ENCODE measurements at regions not wholly inside any gene's neighbourhood (a gene's known extent, or its start where the extent isn't known, plus 50 kb on each side); places are given as distances from the start of the nearest gene placed in this dataset.

DNA sequence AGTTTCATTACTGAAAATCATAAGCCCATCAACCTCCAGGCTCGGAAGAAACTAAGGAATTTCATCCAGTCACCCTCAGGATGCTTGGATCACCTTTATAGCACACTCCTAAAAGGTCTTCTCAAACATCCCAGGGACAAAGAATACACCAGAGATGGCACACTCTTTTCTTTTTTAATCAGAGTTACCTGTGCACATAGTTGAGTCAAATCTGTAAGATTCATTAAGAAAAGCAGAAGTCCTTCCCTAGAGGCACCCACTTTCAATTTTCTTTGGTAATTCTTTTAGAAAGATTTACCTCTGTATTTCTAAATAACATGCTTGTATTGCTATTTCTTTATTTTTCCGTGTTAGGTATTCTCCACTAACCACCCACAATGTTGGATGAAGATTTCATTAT is 50.6 kb upstream of the IL6 start:
- DNase-seq: no peak

DNA sequence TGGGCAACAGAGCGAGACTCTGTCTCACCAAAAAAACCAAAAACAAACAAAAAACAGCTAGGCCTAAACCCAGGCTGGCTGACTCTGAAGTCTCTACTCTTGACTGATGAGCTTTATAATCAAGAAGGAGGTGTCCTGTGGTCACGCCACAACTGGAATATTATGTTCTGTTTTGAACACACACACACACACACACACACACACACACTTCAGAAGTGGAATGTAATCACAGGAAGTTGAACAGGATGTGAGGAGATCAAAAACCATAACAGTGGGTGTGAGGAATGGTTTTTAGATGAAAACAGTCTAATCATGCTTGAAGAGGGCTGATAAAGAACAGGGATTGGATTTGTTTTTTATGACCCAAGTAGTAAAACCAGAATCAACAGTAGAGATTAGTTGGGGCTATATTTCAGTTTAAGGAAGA is 51.1 kb upstream of the IL6 start:
- DNase-seq: no peak

DNA sequence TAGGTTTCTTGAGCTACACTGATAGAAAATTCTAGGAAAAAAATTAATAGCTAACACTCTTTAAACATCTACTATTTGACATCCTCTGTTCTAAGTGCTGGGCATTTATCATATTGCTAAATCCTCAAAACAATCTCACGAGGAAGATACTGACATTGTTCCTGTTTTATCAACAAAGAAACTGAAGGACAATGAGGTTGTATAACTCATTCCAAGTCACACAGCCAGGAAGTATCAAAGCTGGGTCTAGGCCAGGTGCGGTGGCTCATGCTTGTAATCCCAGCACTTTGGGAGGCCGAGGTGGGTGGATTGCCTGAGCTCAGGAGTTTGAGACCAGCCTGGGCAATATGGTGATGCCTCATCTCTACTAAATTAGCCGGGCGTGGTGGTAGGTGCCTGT is 51.6 kb upstream of the IL6 start:
- no peak for DNase-seq

DNA sequence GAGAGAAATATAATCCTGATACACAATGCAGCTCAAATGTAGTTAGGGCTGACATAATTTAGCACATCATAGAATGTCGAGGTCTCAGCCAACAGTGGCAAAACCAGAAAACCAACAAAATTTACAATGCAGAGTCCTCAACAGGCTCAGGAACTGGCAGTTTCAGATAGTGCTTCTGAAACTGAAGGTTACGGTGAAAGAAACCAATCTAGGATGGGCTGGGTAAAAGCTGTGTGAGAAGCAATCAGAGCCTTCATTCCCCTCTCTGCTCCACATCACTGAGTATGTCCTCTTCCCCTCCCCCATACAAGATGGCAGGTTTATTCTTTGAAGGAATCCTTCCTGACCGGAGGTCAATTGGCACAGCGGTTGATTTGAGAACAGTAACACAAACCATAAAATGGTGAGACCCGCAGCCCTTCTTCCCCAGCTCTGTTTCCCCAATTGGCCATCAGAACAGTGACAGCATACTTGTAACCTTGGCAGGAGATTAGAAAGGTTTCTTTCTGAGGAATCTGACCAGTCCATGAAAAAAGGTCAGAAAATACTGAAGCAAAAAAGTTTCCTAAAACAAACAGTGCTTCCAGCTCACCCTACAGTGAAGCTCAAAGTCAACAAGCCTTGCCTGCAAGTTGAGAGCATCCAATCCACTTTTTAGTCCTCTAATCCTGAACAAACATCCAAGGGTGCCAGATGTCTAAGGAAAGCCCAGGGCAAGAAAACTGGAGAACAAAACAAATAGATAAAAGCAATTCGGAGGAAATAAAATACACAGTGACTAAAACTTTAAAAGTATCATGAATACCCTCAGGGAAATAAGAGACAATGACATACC is 53.9 kb upstream of the IL6 start:
- no peak for DNase-seq

DNA sequence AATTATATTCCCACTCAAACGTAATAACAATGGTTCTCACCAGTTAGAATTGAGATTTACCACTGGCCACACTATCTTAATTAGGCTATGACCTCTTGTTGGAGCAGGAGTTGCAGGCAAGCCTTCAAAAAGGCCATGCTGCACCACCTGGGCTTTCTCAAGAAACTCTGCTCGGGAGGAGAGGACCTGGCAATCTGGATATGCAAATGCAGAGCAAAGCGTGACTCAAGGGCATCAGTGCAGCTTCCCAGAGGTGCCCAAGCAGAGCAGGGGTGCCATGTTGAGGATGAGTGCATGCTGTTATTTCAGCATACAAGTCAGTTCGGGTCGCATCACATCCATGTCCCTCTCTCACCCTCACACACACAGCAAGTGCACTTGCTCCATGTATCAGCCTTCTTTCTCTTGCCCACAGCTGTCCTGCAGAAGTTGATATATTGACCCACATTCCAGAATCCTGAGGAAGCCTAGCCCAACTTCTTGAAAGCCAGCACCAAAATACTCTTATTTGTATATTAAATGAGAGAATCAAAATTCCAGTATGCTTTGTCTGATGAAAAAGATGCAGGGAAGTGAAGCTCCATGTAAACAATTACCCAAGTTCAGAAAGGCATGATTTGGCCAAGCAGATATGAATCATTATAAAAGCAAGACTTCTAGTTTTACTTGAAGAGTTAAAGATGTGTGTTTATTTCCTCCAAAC is 55.7 kb upstream of the IL6 start:
- DNase-seq: no peak

DNA sequence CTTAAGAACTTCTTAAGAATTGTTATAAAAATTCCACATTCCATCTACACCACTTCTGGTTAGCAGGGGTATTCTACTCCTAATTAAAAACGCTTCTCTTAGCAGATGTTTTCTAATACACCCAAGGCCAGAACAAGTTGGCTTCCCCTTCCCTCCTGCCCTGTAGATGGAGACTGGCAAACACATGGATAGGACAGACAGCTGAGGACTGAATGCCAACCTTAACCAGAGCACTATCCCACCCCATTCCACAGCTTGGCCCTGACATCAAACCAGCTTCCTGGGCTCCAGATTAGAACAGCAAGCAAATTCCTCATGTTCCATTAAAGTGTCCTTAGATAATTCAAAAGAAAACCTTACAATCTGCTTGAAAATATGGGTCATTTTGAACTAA is 56.6 kb upstream of the IL6 start:
- DNase-seq: no peak

DNA sequence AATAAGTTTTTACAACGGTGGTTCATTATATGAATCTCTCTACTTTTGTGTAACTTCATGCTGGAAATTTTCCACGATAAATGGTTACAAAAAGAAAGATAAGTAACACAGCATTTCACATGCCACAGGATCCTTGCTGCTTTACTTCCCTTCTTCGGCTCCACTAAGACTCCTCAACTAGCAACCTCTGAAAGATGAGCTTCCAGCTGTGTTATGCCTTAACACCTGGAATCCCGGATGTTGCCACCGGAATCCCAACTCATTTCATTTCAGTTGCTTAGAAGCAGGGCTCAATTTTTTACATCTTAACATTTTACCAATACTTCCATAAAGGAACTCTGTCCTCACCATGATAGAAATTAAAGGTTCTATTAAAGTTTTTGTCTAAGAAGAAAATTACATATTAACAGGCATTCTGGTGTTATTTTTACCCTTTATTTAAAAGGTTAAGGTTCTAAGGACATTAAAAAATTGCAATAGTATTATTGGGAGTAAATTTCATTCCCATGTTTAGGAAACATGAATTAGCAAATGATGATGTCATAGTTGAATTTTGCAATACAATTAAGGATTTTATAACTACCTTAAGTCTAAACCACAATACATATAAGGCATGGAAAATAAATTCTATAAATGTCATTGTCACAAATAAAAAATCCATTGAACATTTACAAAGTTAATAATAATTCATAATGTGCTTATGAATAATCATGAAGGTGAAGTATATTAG is 57.1 kb upstream of the IL6 start:
- no peak for DNase-seq

DNA sequence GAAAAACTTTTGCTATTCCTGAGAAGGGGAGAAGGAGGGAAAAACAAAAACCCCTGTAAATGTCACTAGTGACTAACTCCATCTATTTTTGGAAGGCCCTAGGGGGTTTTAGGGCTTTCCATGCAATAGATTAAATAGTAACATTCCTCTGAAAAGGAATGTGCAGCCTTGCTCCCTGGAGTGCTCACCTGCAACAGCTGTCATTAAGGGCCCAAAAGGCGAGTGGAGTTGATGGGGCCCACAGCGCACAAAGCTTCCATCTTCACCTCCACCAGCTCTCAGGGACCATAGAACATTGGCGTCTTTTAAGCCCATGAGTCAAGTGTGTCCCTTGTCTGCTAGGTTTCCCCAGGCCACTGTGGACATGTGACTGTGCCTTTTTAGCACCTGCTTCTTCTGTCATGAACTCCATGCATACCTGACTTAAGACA is 58.0 kb upstream of the IL6 start:
- DNase-seq: no peak

DNA sequence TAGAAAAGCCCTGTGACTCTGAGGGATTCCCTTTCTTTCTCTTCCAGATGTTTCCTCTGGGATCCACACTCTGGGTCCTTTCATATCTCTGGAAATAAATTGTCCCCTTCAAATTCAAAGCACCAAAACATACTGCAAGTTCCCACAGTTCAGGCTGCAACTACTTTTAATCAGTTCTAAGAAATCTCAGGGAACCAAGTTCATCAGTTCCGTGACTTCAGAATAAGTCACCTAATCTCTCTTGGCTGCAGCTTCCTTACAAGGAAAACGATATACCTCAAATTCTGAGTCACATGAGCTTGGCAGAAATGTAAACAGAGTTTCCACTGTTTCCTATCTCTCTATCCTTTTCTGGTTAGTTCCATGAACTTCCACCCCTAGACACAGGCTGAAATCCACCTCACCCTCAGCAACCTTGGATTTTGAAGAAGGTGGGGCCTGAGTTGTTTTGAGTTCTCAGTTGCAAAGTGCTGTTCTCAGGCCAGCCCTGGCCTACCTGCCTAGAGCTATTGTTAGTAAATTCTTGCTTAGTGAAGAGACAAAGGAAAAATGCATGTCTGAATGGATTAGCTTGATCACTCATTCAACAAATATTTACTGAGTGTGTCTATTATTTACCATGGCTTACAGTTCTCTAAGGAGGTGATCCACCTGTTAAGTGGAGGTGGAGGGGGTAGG is 59.3 kb upstream of the IL6 start:
- no peak for DNase-seq

DNA sequence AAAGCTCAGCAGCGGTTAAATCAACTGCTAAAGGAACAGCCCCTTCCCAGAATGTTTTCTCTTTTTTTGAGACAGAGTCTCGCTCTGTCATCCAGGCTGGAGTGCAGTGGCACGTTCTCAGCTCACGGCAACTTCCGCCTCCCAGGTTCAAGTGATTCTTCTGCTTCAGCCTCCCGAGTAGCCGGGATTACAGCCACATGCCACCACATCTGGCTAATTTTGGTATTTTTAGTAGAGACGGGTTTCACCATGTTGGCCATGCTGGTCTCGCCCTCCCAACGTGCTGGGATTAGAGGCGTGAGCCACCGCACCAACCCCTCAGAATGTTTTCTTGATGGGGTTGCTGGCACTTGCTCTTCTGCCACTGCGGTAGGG is 59.8 kb upstream of the IL6 start:
- no peak for DNase-seq

DNA sequence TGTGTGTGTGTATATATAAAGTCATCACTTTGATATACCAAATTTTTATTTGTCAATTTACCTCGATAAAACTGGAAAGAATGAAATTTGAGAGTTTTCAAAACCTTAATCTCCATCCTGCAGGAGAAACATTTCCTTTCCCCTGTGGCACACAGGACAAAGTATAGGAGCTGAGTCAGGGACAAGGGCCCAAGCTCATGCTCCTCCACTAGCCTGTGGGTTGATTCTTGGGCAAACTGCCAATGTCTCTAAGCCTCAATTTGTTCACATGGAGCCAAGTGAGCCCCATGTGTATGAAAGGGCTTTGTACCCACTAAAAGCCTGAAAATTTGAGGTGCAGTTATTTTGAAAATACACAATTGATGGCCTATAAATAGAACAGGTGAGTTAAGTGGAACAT is 60.3 kb upstream of the IL6 start:
- DNase-seq: peak; percentile 5

DNA sequence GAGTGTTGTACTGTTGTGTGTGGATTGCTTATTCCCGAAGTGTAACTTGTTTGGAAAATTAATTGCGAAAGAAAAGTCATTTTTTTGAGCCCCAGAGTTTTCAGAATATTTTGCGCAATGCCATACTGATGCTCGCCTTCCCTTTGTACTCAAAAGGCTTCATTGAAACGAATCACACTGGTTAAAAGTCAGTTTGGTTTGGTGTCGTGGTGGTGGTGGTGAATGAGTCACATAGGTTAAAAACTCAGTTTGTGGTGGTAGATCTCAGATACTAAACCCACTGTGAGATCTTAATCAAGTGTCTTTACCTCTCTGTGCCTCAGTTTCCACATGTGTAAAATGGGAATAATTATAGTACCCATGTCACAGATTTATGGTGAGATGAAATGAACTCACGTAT is 61.1 kb upstream of the IL6 start:
- DNase-seq: no peak

DNA sequence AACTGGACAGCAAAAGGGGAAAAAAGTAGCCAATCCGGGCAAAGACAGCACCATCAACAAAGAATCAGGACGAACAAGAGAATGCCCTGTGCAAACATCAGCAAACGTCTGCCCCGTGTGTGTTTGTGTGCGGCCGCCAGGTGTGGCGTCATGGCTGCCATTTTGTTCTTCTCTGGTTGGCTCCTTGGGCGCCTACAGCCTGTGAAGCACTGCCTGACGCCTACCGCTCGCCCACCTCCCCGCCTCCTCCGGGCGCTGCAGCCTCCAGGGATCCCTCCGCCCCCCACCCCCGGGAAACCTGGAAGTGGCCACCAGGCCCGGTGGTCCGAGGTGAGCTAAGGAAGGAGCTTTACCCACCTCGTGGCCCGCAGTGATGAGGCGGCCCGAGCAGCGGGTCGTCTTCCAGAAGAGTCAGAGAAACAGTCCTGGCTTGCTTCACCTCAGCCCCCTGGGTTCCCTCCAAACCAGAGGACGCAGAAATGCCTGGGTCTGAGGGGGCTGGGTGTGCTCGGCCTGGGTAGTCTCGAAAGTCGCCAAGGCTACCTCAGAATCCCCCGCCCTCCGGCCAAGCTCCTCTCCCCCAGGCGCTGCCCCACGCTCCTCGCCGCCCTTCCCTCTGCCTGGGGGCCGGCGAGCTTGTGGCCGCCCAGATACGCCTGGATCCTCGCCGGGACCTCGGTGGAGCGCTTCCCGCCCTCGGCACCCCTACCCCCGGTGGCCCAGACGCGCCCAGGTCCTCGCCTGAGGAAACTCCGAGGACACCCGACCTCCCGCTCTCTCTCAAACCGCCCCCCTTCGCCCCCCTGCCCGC is 61.8 kb upstream of the IL6 start:
- DNase-seq: no peak

DNA sequence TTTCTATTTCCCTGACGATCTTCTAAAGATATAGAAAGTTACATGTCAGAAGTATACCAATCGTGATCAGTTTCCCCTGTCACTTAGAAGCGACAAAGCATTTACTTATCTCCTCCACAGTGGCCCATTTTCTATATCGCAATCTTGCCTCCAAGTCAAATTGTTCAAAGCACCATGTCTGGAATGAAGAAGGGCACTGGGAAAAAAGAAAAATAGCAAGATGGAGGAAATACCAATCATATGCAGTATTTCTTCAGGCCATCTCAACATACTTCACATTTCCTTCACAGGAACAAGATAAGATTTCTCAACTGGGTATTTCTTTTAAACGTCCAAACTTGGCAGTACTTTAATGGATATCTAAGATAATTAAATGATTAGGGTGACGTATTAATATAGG is 63.3 kb upstream of the IL6 start:
- no peak for DNase-seq

DNA sequence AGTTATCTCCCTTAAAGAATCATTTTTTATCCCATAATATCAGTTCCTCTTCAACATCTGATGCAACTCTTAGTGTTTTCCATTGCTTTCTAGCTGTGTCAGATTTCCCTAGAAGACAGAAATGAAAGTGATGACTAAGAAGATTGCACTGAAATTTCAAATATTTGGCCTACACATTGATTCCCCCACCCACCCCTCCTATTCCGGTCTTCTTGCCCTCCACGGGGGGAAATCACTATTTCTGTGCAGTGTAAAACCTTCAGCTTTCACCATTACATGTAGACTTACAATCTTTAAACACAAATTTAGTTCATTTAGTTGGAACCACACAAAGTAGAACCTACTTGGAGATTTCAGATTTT is 63.7 kb upstream of the IL6 start:
- no peak for DNase-seq

DNA sequence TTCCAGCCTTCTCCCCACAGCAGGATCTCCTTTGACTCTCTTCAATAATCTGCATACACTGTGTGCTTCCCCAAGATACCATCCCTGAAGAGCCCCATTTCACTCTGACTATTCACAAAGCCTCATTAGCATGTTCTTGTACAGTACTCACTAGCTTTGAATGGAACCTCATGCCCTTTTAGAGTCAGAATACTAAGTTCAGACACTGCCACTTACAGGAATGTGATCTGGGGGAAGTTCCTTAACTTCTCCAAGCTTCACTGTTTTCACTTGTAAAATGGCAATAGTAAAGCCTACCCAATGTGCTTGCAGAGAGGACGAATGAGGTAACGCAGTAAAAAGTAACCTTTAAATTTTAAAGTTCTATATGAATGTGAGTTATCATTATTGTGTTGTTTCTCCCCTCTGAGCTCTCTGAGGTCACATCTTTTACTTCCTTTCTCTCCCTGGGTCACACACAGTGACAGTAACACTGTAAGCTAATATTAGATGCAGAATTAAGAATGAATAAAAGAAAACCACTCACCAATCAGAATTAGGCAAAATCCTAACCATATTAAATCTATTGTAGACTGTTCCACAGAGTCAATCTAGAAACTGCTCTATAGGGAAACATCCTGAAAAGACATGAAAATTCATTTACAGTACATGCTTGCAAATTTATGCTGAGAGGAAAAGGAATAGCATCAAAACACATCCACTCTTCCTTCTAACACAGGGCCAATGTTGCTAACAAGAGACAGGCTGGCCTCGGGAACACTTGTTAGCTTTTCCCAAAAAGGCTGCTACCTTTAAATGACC is 64.2 kb upstream of the IL6 start:
- no peak for DNase-seq

DNA sequence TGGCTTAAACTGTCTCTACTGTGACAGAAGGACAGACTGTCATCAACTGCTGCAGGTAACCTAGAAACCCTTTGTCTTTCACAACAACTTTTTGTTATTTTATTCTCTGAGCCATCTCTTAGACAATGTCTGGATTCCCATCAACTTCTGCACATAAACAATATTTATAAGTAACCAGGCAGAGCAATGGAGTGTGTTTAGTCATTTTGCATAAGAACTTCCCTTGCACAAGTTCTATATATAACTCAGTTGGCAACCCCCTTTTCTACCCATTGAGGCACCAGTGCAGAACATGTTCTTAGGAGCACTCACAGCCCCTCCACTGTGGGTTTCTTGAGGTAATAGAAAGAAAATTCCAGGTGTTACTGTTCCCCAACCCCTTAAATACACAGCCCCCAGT is 65.0 kb upstream of the IL6 start:
- DNase-seq: no peak

DNA sequence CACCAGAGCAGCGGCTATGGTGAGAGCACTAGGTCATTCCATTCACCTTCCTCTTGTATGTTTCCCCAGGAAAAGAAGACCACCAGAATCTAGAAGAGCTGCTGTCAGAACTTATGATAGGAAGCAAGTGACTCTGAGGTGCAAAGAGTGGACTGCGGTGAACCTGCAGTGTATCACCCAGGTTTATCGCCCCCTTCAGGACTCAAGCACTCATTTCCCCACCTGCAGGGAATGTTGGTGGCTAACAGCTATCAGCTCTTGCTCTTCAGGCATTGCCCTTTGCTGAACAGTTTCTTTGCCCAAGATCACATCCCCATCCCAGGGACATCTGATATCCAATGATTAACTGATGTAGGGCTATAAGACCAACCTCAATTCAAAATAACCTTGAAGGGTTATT is 66.3 kb upstream of the IL6 start:
- no peak for DNase-seq

DNA sequence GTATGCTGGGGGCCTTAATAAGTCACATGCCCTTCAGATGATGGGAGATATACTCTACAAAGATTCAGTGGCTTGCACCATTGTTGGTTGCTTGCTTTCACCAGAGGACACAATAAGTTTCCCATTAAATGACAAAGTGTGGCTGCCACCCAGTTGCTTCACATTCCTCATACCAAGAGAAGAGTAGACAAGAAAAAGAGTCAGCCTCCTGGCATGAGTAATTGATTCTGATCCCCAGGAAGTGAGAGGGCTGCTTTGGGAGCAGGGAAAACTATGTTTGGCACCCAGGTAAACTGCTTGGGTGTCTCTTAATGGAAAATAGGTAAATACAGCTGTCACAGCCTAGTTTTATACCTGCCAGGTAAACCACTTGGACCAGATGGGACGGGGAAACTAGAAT is 66.7 kb upstream of the IL6 start:
- no peak for DNase-seq

DNA sequence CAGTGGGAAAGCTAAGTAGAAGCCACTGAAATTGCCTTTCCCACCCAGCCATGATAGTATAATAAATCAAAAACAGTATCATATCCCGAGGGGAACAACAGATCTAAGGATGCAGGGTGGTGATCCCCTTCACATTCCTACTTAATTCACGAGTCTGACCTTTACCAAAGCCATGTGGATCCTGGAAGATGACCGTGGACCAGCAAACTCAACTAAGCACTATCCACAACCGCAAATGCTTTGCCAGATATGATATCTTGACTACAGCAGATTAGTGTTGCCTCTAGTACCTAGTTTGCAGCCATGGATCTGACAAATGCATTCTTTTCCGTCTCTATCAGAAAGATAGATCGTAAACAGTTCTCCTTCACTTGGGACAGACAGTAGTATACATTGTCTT is 67.3 kb upstream of the IL6 start:
- DNase-seq: no peak

DNA sequence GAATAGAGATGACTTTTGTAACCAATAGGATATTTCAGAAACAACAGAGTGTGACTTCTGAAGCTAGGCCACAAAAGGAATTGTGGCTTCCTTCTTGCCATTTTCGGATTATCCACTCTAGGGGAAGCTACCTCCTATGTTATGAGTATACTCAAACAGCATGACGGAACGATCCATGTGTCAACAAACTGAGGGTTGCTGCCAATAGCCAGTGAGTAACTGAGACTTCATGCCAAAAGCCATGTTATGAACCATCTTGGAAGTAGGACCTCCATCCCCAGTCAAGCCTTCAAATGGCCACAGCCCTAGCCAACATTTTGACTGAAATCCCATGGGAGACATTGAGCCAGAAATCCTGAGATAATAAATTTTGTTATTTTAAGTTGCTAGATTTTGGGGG is 69.0 kb upstream of the IL6 start:
- DNase-seq: no peak

DNA sequence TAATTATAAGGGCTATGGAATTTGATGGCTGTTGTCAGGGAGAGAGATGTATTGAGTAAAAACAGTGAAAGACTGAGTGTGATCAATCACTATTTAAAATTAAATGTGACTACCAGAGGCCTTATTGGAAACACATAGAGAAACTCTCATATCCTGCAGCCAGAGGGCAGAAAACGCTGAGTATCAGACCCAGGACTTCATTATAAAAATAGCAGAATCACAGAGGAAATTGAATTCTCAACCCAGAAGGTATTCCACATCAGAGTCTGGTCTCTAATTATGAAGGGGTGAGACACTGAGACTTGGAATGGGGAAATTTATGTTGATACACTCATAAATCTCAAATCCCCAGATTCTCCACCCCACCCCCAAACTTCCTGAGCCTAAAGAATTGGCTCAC is 69.5 kb upstream of the IL6 start:
- DNase-seq: no peak
